Stromal cell of bone marrow (primary cell): ENCODE measurements at regions not wholly inside any gene's neighbourhood (a gene's known extent, or its start where the extent isn't known, plus 50 kb on each side); places are given as distances from the start of the nearest gene placed in this dataset.
A peak's percentile ranks its signal among the peaks of the same experiment; 100 is the strongest.

Source experiments
- DNase-seq: peaks from one replicate; pipeline ENCODE4 v3.0.0-alpha.2; 2012; ENCODE audit warnings: low read depth

DNA sequence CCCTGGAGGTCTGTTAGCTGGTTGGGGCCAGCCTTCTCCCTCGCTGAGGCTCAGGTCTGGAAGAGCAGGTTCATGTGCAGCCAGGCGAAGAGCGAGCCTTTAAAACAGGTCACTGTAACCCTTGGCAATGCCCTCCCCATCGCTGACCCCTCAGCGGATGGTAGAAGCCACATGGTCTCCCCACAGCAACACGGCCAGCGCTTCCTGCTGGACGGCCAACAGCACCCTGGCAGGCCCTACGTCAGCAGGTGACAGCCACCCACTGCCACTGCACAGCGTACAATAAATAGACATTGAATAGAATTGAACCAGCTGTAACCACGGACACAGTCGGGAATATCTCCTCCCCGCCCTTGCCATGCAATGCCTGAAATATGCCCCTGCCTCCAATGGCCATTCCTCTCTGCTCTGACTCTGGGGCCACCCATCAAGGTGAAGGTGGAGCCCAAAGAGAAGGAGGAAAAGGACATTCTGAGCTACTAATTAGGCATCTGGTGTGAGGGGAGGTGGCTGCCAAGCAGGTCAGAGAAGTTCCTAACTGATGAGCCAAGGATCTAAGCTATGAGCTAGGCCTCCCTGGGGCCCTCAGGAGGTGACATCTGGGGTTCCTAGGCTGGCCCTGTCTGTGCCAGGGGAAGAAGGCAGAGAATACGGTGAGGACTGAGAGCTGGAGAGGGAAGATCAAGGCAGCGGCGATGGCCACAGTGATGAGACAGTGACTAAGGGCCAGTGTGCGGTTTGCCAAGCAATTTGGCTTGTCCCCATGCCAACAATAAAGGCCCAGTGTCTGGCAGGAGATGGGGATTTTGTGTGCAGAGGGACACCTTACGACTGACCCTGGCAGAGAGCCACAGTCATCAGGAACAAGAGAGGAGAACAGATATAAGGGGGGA, 202.3 kb downstream of the BCOR start:
- DNase-seq, result no peak

DNA sequence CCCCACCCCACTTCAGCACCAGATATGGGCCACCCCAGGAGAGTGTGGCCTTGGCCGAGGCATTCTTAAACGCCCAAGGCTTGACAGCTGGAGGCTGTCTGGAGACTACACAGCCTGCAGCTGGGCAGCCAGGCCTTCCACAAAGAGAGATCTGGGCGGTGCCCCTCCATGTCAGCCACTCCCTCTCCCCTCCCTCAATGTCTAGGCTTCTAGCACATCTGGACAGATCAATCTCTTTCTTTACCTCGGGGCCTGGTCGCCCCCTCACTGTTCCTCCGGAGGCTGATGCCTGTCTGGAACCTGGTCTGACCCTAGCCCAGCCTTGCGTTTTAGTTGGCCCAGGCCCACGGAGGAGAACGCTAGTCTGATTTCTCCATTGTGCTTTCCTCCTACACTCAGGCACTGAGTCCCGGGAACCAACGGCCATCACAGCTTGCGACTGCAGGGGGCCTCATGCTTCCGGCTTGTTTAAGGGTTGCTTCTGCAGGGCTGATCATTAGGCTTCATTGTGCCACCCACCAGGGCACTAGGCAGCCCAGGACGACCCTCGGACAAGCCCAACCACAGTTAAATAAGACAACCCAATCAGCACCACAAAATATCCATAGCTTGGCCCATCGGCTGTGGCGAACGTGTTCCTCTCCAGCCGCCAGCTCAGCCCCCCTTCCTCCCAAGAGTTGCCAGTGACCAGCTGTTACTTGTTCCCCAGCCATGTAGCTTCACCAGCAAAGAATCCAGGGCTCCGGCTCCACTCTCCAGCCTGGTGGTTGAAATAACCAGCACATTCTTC, 200.6 kb downstream of the BCOR start:
- DNase-seq, result peak; percentile 20

GRCh38 chrX:39897741-39898097, 200.0 kb downstream of the BCOR start:
- DNase-seq, result no peak

DNA sequence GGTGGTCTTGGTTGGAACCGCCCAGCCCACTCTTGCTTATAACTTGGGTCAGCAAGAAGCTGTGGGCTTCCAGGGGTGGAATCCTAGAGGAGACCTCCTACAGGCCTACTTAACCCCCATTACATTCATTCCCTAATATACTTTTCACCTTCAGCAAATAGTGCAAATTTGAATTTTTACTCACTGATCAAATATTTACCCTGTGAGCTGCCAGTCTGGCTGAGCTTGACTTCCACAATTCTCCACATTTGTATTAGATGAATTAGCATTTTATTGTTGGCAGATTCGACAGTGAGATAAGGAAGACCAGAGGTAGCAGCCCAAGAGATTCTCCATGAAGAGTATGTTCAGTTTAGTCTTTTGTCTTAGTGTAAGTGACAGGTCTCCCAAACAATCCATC, 199.6 kb downstream of the BCOR start:
- no peak for DNase-seq

DNA sequence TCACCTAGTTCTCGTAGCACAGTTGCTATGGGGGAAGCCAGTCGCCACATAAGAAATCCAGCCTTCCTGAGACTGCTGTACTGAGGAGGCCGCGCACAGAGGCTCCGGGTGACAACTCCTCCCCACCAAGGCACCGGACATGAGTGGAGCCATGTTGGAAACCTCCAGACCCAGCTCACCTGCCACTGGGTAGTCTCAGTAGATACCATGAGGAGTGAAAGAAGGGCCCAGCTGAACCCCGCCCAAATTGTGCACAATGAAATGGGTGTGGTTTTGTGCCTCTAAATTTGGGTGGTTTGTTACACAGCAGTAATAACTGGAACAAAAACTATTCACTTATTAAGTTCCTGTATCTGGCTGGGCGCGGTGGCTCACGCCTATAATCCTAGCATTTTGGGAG, 198.7 kb downstream of the BCOR start:
- DNase-seq, result no peak

DNA sequence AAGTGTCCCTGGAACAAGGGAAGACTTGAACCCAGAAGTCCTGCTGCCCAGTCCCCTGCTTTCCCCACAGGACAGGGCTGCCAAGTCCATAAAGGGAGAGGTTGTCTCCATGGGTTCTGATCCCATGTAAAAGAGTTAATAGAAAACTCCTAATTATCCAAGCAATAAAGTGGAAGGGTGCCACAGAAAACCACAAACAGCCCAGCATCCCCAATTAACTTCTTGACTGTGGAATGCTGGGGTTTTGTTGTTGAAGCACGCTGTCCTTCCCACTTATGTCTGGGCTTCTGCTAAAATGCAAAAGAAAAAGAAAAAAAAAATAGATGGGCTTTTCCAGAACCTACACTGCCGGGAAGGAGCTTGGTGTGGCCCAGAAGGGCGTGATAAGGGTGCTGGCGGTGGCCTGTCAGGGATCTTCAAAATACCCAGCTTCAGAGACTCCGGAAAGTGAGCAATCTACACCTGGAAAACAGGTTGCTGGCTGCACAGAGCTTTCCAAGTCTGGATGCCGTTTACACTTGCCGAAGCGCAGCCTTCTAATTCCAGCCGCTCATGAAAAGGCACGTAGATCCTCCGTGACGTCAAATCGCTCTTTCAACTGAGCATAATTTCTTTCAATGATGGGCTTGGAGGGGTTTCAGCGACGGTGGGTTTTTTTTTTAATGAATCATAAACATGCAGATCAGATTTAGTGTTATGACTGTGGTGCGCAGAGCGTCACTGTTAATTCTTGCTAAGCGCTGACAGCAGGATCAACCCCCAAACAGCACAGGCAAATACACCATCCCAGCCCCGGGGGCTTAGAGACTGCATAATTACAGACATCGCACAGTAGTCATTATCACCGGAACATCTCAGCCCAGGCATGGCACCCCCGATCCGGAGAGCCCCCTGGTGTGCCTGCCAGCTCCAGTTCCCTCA, 197.6 kb downstream of the BCOR start:
- no peak for DNase-seq

DNA sequence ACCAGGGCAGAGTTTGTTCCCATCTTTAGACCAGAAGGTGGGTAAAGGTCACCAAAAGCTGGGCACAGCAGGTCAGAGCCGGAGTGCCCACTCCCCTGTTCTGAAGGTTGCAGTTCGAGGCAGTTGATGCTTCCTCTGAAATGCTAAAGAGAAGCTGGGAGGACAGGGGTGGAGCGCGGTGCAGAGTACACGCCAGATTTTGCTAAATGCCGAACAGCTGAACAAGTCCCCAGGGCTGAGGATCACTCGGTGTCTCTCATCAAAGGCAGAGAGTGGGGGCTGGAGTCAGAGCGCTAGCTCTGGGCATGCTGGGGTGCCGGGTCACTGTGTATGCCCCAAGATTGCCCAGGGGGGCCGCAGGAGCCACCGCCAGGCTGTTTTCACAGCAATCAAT, 197.0 kb downstream of the BCOR start:
- no peak for DNase-seq

- DNase-seq, result peak; percentile 42
Observed at GRCh38 chrX:39903343-39903742, 194.4 kb downstream of the BCOR start.

- DNase-seq, result peak; percentile 30
Observed at GRCh38 chrX:39903937-39904336, 193.8 kb downstream of the BCOR start.

DNA sequence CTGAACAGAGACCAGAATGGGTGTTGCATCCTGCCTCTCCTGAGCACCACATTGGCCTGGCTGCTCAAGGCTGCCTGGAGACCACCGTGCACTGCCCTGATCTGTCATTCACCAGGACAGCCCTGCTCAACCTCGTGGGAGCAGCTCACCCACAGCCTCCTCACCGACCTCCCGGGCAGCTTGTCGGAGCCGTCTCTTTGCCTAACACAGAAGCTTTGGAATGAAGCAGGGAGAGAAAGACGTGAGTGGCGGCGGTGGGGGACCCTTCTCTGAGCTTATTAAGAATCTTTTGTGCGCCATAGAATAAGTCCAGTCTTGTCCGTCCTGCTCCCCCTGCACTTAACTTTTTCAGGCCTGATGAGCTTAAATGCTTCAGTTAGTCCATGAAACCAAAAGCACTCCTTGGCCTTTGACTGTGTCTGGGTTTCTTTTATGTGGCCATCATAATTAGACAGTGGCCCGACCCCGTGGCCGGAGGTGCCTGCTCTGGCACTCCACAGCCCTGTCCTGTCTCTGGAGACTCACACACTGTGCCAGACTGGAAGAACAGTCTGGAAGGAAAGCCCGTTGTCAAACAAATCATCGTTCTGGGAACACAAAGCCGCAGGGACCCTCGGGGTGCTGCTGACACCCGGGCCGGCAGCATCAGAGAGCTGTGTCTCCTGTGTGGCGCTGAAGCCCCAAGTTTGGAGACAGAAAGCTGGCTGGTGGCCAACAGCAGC, 192.8 kb downstream of the BCOR start:
- no peak for DNase-seq

- no peak for DNase-seq
Observed at GRCh38 chrX:39905538-39905891, 192.2 kb downstream of the BCOR start.

DNA sequence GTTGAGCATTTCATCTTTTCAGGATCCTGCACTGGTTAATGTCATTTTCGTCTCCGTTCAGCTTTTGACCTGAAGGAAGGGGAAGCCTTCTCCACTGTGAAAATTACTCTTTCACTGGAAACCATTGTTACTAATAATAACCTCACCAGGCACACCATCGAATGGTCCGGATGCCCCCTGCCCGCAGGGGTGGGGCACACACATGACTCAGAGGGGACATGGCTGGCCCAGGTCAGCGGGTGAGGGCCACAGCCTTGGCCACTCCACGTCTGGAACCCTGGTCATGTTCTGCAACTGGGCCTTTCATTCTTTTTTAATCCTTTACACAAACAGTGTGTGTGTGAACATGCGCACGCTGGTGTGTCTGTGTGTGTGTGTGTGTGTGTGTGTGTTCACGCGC, 191.8 kb downstream of the BCOR start:
- DNase-seq, result no peak

GRCh38 chrX:39907964-39908661, 189.6 kb downstream of the BCOR start:
- peak; percentile 73 for DNase-seq

DNA sequence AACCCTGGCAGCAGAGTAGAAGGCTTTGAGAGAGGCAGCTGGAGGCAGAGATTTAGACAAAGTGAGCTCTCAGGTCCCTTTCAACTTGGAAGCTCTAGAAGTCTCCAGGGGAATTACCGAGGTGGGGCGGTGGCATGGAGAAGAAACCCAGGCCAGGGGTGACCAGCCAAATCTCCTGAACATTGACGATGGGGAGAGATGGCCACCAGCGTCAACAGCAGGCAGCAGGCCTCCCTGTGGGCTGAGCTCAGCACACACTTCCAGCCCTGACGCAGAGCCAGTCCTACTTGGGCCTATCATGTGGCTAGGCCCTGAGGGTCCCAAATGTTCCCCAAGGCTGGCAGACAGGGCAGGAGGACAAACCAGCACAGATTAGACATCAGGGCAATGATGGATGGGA, 187.8 kb downstream of the BCOR start:
- DNase-seq, result no peak

DNA sequence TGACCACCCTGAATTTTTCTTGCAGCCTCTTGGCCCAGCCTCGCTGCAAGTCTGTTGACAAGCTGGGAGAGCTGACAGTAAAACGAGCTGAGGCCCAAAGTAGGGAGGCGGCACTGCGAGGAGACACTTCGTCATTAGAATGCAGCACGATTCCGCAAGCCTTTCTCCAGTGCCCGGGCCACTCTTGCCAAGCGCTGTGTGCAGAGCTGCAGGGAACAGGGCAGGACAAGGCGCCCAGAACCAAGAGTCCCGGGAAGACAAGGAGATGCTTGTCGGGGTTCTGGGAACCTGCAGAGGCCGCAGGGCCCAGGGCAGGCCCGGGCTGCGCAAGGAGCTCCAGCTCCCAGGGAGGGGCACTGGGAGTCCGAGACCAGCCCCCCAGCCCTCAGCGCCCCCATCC, 187.1 kb downstream of the BCOR start:
- no peak for DNase-seq

GRCh38 chrX:39911278-39911897, 186.4 kb downstream of the BCOR start:
- no peak for DNase-seq

GRCh38 chrX:39912126-39912525, 185.6 kb downstream of the BCOR start:
- DNase-seq, result no peak

DNA sequence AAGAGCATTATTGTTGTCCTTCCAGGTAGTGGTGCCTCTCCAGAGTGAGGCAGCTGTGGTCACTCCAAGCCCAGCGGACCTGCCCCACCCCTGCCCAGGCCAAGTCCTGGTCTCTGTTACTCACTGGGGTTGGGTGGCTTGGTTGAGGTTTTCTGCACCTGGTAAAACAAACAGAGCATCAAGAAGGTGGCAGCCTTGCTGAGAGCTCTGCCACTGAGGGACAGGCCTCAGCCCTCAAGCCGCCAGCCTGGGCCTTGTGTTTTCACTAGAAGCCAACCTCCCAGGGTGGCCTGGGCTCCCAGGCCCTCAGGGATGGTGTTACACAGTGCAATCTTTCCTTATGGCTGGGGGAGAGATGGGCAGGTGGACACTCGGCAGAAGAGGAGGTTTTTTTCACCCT, 182.7 kb downstream of the BCOR start:
- no peak for DNase-seq

- DNase-seq, result no peak
Observed at GRCh38 chrX:39915596-39915995, 182.2 kb downstream of the BCOR start.

GRCh38 chrX:39921838-39922237, 175.9 kb downstream of the BCOR start:
- DNase-seq, result no peak

- no peak for DNase-seq
Observed at GRCh38 chrX:39922488-39922887, 175.3 kb downstream of the BCOR start.
